ENCODE measurements at regions not wholly inside any gene's neighbourhood (a gene's known extent, or its start where the extent isn't known, plus 50 kb on each side); places are given as distances from the start of the nearest gene placed in this dataset.

DNA sequence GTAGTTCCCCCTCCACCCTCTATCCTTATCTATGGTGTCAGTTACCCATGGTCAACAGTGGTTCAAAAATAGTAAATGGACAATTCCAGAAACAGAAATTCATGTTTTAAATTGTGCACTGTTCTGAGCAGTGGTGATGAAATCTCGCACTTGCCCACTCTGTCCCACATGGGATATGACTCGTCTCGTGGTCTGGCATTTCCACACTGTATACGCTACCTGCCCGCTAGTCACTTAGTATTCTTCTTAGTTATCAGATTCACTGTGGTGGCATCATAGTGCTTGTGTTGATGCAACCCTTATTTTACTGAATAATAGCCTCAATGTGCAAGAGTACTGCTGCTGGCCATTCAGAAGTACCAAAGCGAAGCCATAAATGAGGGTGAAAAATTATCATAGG, 507.0 kb downstream of the SNAPC1 start:
- no peaks in the 10 kb centered on the region for H3K4me1 Mint-ChIP-seq
- Histone ChIP-seq H3K27me3 (ENCODE audit: control insufficient read depth, insufficient read depth, low read length) (no peaks in the 10 kb centered on the region), H3K4me1 (ENCODE audit: control insufficient read depth, insufficient read depth, low read length) (no peaks in the 10 kb centered on the region), H3K27ac (ENCODE audit: low read length) (no peak overlapping the region), H3K4me3 (ENCODE audit: low read length) (no peak overlapping the region), H3K9me3 (ENCODE audit: control insufficient read depth, insufficient read depth, low read length) (no peaks in the 10 kb centered on the region), H3K36me3 (ENCODE audit: control insufficient read depth, insufficient read depth, low read length) (no peaks in the 10 kb centered on the region)
- no peak overlapping the region for H3K4me3 Mint-ChIP-seq
- peaks cover 0 to 3% of the 10 kb centered on the region in 2 donors for H3K9me3 Mint-ChIP-seq
- DNase-seq (no peak), ATAC-seq (no peak)
- WGBS (ENCODE audit: insufficient coverage): 79% methylated on average over 6 of the region's 6 CpGs
- H3K27ac Mint-ChIP-seq: no peak overlapping the region
- intact Hi-C loops (cut with micrococcal nuclease): no loop called here
- TF ChIP-seq, protein P1, sequence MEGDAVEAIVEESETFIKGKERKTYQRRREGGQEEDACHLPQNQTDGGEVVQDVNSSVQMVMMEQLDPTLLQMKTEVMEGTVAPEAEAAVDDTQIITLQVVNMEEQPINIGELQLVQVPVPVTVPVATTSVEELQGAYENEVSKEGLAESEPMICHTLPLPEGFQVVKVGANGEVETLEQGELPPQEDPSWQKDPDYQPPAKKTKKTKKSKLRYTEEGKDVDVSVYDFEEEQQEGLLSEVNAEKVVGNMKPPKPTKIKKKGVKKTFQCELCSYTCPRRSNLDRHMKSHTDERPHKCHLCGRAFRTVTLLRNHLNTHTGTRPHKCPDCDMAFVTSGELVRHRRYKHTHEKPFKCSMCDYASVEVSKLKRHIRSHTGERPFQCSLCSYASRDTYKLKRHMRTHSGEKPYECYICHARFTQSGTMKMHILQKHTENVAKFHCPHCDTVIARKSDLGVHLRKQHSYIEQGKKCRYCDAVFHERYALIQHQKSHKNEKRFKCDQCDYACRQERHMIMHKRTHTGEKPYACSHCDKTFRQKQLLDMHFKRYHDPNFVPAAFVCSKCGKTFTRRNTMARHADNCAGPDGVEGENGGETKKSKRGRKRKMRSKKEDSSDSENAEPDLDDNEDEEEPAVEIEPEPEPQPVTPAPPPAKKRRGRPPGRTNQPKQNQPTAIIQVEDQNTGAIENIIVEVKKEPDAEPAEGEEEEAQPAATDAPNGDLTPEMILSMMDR (IDR thresholded peaks at IDR 0.05): no peak
- H3K36me3 Mint-ChIP-seq: no peaks in the 10 kb centered on the region
- H3K27me3 Mint-ChIP-seq (ENCODE audit: low read depth in 2 of 2): peaks cover 0 to 3% of the 10 kb centered on the region in 2 donors

DNA sequence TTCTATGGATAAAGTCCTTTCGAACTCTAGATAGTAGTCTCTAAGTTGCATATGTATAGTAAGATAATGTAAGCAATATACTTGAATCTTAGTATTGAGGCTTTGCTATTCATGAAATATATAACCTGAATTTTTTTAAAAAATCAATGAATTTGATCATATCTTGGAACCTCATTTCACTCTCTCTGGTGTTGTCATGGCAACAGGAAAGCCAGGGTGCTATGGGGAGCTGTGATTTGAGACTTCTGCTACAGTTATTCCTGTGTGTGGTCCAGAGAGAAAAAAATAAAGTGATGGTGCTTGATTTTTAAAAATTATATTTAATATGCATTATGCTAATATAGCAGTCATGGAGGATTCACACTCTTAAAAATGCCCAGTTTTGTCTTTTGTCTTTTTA, 508.0 kb downstream of the SNAPC1 start:
- H3K27me3 ChIP-seq (ENCODE audit: control insufficient read depth, insufficient read depth, low read length): no peaks in the 10 kb centered on the region
- TF ChIP-seq, protein P1 (IDR thresholded peaks at IDR 0.05): no peak
- 83% methylated on average over 1 of the region's 1 CpG for WGBS (ENCODE audit: insufficient coverage)
- ATAC-seq (no peak), DNase-seq (no peak)
- H3K36me3 ChIP-seq (ENCODE audit: control insufficient read depth, insufficient read depth, low read length): no peaks in the 10 kb centered on the region
- H3K4me1 Mint-ChIP-seq: no peaks in the 10 kb centered on the region
- no peaks in the 10 kb centered on the region for H3K4me1 ChIP-seq (ENCODE audit: control insufficient read depth, insufficient read depth, low read length)
- H3K27ac ChIP-seq (ENCODE audit: low read length): no peak overlapping the region
- no peaks in the 10 kb centered on the region for H3K36me3 Mint-ChIP-seq
- no peak overlapping the region for H3K4me3 ChIP-seq (ENCODE audit: low read length)
- peaks cover 0 to 3% of the 10 kb centered on the region in 2 donors for H3K9me3 Mint-ChIP-seq
- no peaks in the 10 kb centered on the region for H3K9me3 ChIP-seq (ENCODE audit: control insufficient read depth, insufficient read depth, low read length)
- intact Hi-C loops (cut with micrococcal nuclease): no loop called here
- peaks cover 0 to 3% of the 10 kb centered on the region in 2 donors for H3K27me3 Mint-ChIP-seq (ENCODE audit: low read depth in 2 of 2)
- no peak overlapping the region for H3K27ac Mint-ChIP-seq
- H3K4me3 Mint-ChIP-seq: no peak overlapping the region

DNA sequence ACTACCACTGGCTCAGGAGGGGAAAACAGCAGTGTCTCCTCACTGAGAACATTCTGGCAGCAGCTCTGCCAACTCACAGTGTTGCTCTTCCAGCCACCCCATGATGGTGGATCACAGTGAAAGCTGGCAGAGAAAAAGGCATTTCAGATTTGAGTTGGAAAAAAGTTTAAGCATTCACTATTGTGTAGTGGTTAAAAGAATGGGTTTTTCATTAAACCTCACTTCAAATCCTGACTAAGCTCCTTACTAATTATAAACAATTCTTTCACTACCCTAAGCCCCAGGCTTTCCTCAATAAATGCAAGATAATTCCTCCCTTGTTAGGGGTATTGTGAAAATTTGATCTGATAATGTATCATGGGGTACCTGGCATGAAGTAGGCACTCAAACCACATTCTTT, 518.1 kb downstream of the SNAPC1 start:
- Mint-ChIP-seq H3K9me3 (peaks cover 2 to 3% of the 10 kb centered on the region in 2 donors), H3K36me3 (no peaks in the 10 kb centered on the region), H3K4me3 (no peak overlapping the region), H3K27me3 (ENCODE audit: low read depth in 2 of 2) (peaks cover 0 to 2% of the 10 kb centered on the region in 2 donors), H3K4me1 (no peaks in the 10 kb centered on the region), H3K27ac (no peak overlapping the region)
- DNase-seq: no peak
- Histone ChIP-seq H3K36me3 (ENCODE audit: control insufficient read depth, insufficient read depth, low read length) (no peaks in the 10 kb centered on the region), H3K27me3 (ENCODE audit: control insufficient read depth, insufficient read depth, low read length) (no peaks in the 10 kb centered on the region), H3K4me1 (ENCODE audit: control insufficient read depth, insufficient read depth, low read length) (no peaks in the 10 kb centered on the region), H3K27ac (ENCODE audit: low read length) (no peak overlapping the region), H3K9me3 (ENCODE audit: control insufficient read depth, insufficient read depth, low read length) (no peaks in the 10 kb centered on the region), H3K4me3 (ENCODE audit: low read length) (no peak overlapping the region)
- no peak for ATAC-seq
- intact Hi-C loops (cut with micrococcal nuclease): no loop called here
- TF ChIP-seq, protein P1 (IDR thresholded peaks at IDR 0.05): no peak

DNA sequence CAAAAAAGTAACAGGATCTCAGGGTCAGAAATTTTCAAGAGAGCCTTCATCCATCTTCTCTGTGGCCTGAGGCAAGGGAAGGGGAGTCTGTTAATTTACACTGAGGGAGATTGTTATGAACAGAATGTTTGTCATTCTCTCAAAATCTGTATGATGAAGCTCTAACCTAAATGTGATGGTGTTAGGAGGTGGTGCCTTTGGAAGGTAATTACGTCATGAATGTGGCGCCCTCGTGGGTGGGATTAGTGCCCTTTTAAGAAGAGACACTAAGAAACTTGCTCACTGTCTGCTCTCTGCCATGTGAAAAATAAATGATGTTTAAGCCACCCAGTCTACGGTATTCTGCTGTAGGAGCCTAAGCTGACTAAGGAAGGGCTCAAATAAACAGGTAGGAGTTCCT, 521.6 kb downstream of the SNAPC1 start:
- peaks cover 0 to 2% of the 10 kb centered on the region in 2 donors for H3K27me3 Mint-ChIP-seq (ENCODE audit: low read depth in 2 of 2)
- H3K36me3 Mint-ChIP-seq: no peaks in the 10 kb centered on the region
- TF ChIP-seq, protein P1 (IDR thresholded peaks at IDR 0.05): no peak
- H3K27me3 ChIP-seq (ENCODE audit: control insufficient read depth, insufficient read depth, low read length): no peaks in the 10 kb centered on the region
- H3K4me3 Mint-ChIP-seq: no peak overlapping the region
- 77% methylated on average over 4 of the region's 4 CpGs for WGBS (ENCODE audit: insufficient coverage)
- intact Hi-C loops (cut with micrococcal nuclease): no loop called here
- no peak overlapping the region for H3K4me3 ChIP-seq (ENCODE audit: low read length)
- ATAC-seq: no peak
- no peaks in the 10 kb centered on the region for H3K9me3 ChIP-seq (ENCODE audit: control insufficient read depth, insufficient read depth, low read length)
- no peak for DNase-seq
- no peak overlapping the region for H3K27ac Mint-ChIP-seq
- H3K4me1 Mint-ChIP-seq: no peaks in the 10 kb centered on the region
- no peak overlapping the region for H3K27ac ChIP-seq (ENCODE audit: low read length)
- H3K36me3 ChIP-seq (ENCODE audit: control insufficient read depth, insufficient read depth, low read length): no peaks in the 10 kb centered on the region
- H3K4me1 ChIP-seq (ENCODE audit: control insufficient read depth, insufficient read depth, low read length): no peaks in the 10 kb centered on the region
- peaks cover 2% of the 10 kb centered on the region in 2 donors for H3K9me3 Mint-ChIP-seq

Data from natural killer cell (primary cell).